ENCODE measurements at regions not wholly inside any gene's neighbourhood (a gene's known extent, or its start where the extent isn't known, plus 50 kb on each side); places are given as distances from the start of the nearest gene placed in this dataset.

GRCh38 chr16:51779240-51779639 is 628.2 kb upstream of the SALL1 start:
- Histone ChIP-seq H3K27ac (ENCODE audit: insufficient read depth, low read length) (no peak overlapping the region), H3K9ac (ENCODE audit: low read depth, low read length) (no peak overlapping the region), H4K20me1 (ENCODE audit: insufficient read depth, low read length) (no peaks in the 10 kb centered on the region), H2AFZ (replicated peaks; ENCODE audit: low read length, poor library complexity) (no peak overlapping the region), H4K8ac (ENCODE audit: low read depth in 2 of 2, low read length in 2 of 2) (no peak overlapping the region), H2BK15ac (ENCODE audit: low read depth, low read length) (no peak overlapping the region), H2BK120ac (ENCODE audit: low read depth, low read length) (no peak overlapping the region), H3K4ac (ENCODE audit: low read depth, low read length) (no peak overlapping the region), H3K14ac (replicated peaks; ENCODE audit: low read depth, low read length) (no peak overlapping the region), H3K79me1 (ENCODE audit: low read depth in 1 of 2, low read length in 2 of 2) (no peaks in the 10 kb centered on the region), H4K91ac (ENCODE audit: insufficient read depth, low read depth, low read length) (no peak overlapping the region), H3K56ac (ENCODE audit: extremely low read depth, insufficient read depth, low read length) (no peak overlapping the region), H3K9me1 (ENCODE audit: insufficient read depth, low read length) (no peaks in the 10 kb centered on the region), H2AK9ac (replicated peaks; ENCODE audit: low read depth, low read length, poor library complexity) (no peak overlapping the region), H4K5ac (ENCODE audit: low read depth, low read length) (no peak overlapping the region), H2BK5ac (ENCODE audit: low read depth, low read length, poor library complexity, severe bottlenecking) (no peak overlapping the region), H3K18ac (ENCODE audit: low read depth, low read length) (no peak overlapping the region), H3K36me3 (ENCODE audit: control insufficient read depth, insufficient read depth, low read length) (no peaks in the 10 kb centered on the region), H3K27me3 (ENCODE audit: control insufficient read depth, insufficient read depth, low read length) (no peaks in the 10 kb centered on the region), H2AK5ac (ENCODE audit: low read depth, low read length) (no peak overlapping the region), H2BK20ac (ENCODE audit: low read depth, low read length) (no peak overlapping the region), H3K4me1 (ENCODE audit: control insufficient read depth, insufficient read depth, low read length) (no peaks in the 10 kb centered on the region), H3K23ac (ENCODE audit: low read depth, low read length) (no peak overlapping the region), H3K4me2 (ENCODE audit: low read depth, low read length) (no peak overlapping the region), H3K4me3 (ENCODE audit: insufficient read depth, low read depth, low read length) (no peak overlapping the region), H3K9me3 (ENCODE audit: control insufficient read depth, insufficient read depth, low read length) (0 out of 2 replicates have a peak, but pooled peaks cover 2% of the 10 kb centered on the region)
- TF ChIP-seq SMC3 (IDR thresholded peaks at IDR 0.05; ENCODE audit: low read depth, low read length) = no peak
- no peak for TF ChIP-seq USF2 (IDR thresholded peaks at IDR 0.05; ENCODE audit: low read depth, low read length)
- no peak for TF ChIP-seq RFX5 (IDR thresholded peaks at IDR 0.05; ENCODE audit: low read depth, low read length)
- TF ChIP-seq BHLHE40 (IDR thresholded peaks at IDR 0.05; ENCODE audit: low read depth, low read length) = no peak
- no peak for TF ChIP-seq CTCF (conservative IDR thresholded peaks at IDR 0.05; ENCODE audit: low read depth, low read length)
- no peak for TF ChIP-seq ELK1 (IDR thresholded peaks at IDR 0.05; ENCODE audit: borderline replicate concordance, low read depth, low read length)
- TF ChIP-seq RAD21 (IDR thresholded peaks at IDR 0.05; ENCODE audit: low read length) = no peak
- no peak for TF ChIP-seq MAZ (IDR thresholded peaks at IDR 0.05; ENCODE audit: borderline replicate concordance, low read depth, low read length)
- TF ChIP-seq MAFK (IDR thresholded peaks at IDR 0.05; ENCODE audit: low read depth, low read length) = no peak
- TF ChIP-seq CEBPB (IDR thresholded peaks at IDR 0.05; ENCODE audit: low read depth, low read length) = no peak
- TF ChIP-seq FOS (IDR thresholded peaks at IDR 0.05; ENCODE audit: low read depth, low read length) = no peak
- no peak for TF ChIP-seq POLR2A (IDR thresholded peaks at IDR 0.05; ENCODE audit: low read depth, low read length)
- TF ChIP-seq CHD1 (IDR thresholded peaks at IDR 0.05; ENCODE audit: low read depth, low read length) = no peak
- TF ChIP-seq RCOR1 (IDR thresholded peaks at IDR 0.05; ENCODE audit: insufficient replicate concordance, low read length) = no peak
- no peak for TF ChIP-seq MXI1 (IDR thresholded peaks at IDR 0.05; ENCODE audit: borderline replicate concordance, low read depth, low read length)
- TF ChIP-seq NFE2L2 (IDR thresholded peaks at IDR 0.05; ENCODE audit: low read depth, low read length) = no peak
- BruUV-seq (replicated peaks) = no TSS peak
- no CpG with 5 or more reads among the region's 3 CpGs for WGBS, 2 experiments (ENCODE audit: extremely low coverage in 2 of 2, insufficient read length in 1 of 2)
- POLR2A ChIA-PET (ENCODE audit: unreplicated experiment) = no interaction called here
- no peak for ATAC-seq (ENCODE audit: low read depth)
- CTCF ChIA-PET = no interaction called here
- DNase-seq = no peak
- intact Hi-C loops (cut with micrococcal nuclease) = no loop called here
- dilution Hi-C loops (cut with HindIII; ENCODE audit: low sequenced_read_pairs, unreplicated experiment) = no loop called here
- in situ Hi-C loops (cut with MboI; ENCODE audit: low sequenced_read_pairs) = no loop called here

Data from IMR-90 (cell line).